Aorta (tissue), 5 donors: ENCODE measurements at regions not wholly inside any gene's neighbourhood (a gene's known extent, or its start where the extent isn't known, plus 50 kb on each side); places are given as distances from the start of the nearest gene placed in this dataset.
"Not testable (repeated sequence)": the region's sequence is repeated elsewhere in the genome, so short reads cannot be mapped to it uniquely, and the experiment has no call there.

Source experiments
- ATAC-seq: fragments of 200-7000 bp; cut with Tn5 transposase; one replicate; pipeline ENCODE4 v1.9.1; 2022; ENCODE audit warnings: moderate library complexity; ENCODE audit not compliant: low FRiP score
- DNase-seq, 2 donors: peaks; one replicate each; pipeline ENCODE4 v3.0.0-alpha.2; 2020
- H3K27ac ChIP-seq, 2 donors: one replicate each; pipeline ENCODE4 v1.5.1; 2013; ENCODE audit warnings: low read length in 2 of 2, mild to moderate bottlenecking in 2 of 2, moderate library complexity in 2 of 2, control low read depth in 1 of 2, inconsistent platforms in 1 of 2, low read depth in 1 of 2
- H3K27me3 ChIP-seq, 2 donors: one replicate each; pipeline ENCODE4 v1.6.1; 2013; ENCODE audit warnings: control low read depth in 1 of 2, low read length in 1 of 2, mild to moderate bottlenecking in 1 of 2, moderate library complexity in 1 of 2; ENCODE audit not compliant: insufficient read depth in 2 of 2, control insufficient read depth in 1 of 2
- H3K36me3 ChIP-seq, 2 donors: one replicate each; pipeline ENCODE4 v1.6.1; 2013; ENCODE audit warnings: control low read depth in 1 of 2, low read length in 1 of 2, mild to moderate bottlenecking in 1 of 2; ENCODE audit not compliant: insufficient read depth in 2 of 2, control insufficient read depth in 1 of 2
- H3K4me1 ChIP-seq, 2 donors: one replicate each; pipeline ENCODE4 v1.6.1; 2013; ENCODE audit warnings: low read length in 2 of 2, control low read depth in 1 of 2, mild to moderate bottlenecking in 1 of 2, moderate library complexity in 1 of 2; ENCODE audit not compliant: insufficient read depth in 2 of 2, control insufficient read depth in 1 of 2
- H3K4me3 ChIP-seq, 2 donors: one replicate each; pipeline ENCODE4 v1.5.1; 2013; ENCODE audit warnings: low read length in 2 of 2, control low read depth in 1 of 2, mild to moderate bottlenecking in 1 of 2
- H3K9me3 ChIP-seq: one replicate; pipeline ENCODE4 v1.6.1; 2013; ENCODE audit warnings: mild to moderate bottlenecking, low read length; ENCODE audit not compliant: control insufficient read depth
- WGBS, 2 donors: extraction: QIAGEN DNeasy Blood & Tissue Kit; methylation state at CpG; one replicate each; pipeline ENCODE4 v1.1.7; 2013; 5-methylcytosine and 5-hydroxymethylcytosine counted together
- intact Hi-C, 2 donors: fragments of 100-400 bp; cut with DNase I; formaldehyde crosslinking; loops; one replicate each; pipeline versions ENCODE4 v1.14.2 to v1.15.0; 2022
- donor health status: healthy with polysubstance abuse.
- donor health status: Bipolar disorder and iron deficiency.
- donor health status: DM: no; HTN: no; CAD: no.
- donor health status: DM: no; HTN: no; CAD: no.
- donor health status: DM: yes; HTN: yes; CAD: no.

DNA sequence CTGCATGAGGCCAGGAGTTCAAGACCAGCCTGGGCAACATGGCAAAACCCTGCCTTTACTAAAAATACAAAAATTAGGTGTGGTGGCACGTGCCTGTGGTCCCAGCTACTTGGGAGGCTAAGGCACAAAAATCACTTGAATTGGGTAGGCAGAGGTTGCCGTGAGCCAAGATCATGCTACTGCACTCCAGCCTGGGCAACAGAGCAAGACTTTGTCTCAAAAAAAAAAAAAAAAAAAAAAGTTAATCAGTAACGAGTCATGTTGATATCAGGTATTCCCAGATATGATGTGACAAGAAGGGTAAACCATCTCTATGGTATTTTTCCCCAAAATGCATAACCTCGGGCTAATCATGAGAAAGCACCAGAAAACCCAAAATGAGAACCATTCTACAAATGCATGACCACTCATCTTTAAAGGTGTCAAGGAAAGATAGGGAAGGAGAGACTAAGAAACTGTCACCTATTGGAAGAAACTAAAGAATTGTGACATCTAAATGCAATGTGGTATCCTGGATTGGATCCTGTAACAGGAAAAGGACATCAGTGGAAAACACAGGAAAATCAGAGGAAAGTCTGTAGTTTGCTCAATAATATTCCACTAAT lies 66.5 kb upstream of the MAP4 start:
- DNase-seq: no peak
- Histone ChIP-seq H3K27me3 (no peaks in the 10 kb centered on the region), H3K27ac (no peak overlapping the region), H3K4me1 (peaks cover 5 to 9% of the 10 kb centered on the region in 2 donors), H3K36me3 (no peaks in the 10 kb centered on the region), H3K9me3 (no peaks in the 10 kb centered on the region), H3K4me3 (no peak overlapping the region)
- 48 to 51% methylated on average over 4 of the region's 4 CpGs for WGBS, 2 donors
- ATAC-seq: no peak
- intact Hi-C loops: no loop called here

DNA sequence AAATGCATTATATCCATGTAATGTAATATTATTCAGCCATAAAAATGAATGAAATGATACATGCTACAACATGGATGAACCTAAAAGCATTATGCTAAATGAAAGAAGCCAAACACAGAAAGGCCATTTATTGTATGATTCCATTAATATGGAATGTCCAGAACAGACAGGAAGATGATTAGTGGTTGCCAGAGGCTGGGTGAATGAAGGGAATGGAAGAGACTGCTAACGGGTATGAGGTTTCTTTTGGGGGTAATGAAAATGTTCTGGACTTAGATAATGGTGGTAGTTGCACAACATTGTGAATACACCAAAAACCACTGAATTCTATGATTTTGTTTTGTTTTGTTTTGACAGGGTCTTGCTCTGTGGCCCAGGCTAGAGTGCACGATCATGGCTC lies 61.6 kb upstream of the MAP4 start:
- intact Hi-C loops: no loop called here
- H3K4me1 ChIP-seq: peaks cover 3% of the 10 kb centered on the region in 2 donors
- DNase-seq: no peak
- 20 to 22% methylated on average over 2 of the region's 2 CpGs for WGBS, 2 donors
- no peak for ATAC-seq
- H3K36me3 ChIP-seq: no peaks in the 10 kb centered on the region
- H3K9me3 ChIP-seq: no peaks in the 10 kb centered on the region
- no peak overlapping the region for H3K4me3 ChIP-seq
- no peak overlapping the region for H3K27ac ChIP-seq
- H3K27me3 ChIP-seq: no peaks in the 10 kb centered on the region

DNA sequence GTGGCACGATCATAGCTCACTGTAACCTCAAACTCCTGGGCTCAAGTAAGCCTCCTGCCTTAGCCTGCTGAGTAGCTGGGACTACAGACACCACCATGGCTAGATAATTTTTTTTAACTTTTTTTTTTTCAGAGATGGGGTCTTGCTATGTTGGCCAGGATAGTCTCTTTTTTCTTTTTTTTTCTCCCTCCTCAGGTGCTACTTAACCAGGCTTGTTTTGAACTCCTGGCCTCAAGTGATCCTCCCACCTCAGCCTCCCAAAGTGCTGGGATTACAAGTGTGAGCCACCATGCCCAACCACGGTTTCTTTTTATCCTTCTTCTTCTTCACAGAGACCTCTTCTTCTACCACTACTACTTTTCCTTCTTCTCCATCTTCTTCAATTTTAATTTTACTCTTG lies 53.8 kb upstream of the MAP4 start:
- Histone ChIP-seq H3K4me1 (peaks cover 4 to 10% of the 10 kb centered on the region in 2 donors), H3K27ac (no peak overlapping the region)

DNA sequence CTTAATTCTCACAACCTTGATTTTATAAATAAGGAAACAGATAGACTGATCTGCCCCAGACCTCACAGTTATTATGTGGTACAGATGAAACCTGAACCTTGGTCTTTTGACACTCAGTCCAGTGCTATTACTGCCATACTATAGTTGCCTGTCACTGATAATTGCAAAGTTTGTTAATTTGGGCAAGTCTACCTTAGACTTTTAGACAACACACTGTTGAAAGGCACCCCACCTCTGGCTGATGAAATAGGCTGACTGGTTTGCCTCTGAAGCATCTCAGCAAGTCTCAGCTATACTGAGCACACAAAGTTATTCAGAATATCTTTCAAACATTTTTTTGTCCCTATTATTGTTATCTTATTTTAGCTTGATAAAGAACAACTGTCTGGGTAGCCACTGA lies 53.1 kb upstream of the MAP4 start:
- no peak for ATAC-seq

More for the DNA sequence above, 53.8 kb upstream of the MAP4 start:
- no peak overlapping the region for H3K4me3 ChIP-seq
- DNase-seq (no peak), ATAC-seq (no peak)
- no peaks in the 10 kb centered on the region for H3K27me3 ChIP-seq
- intact Hi-C loops: no loop called here
- H3K9me3 ChIP-seq: no peaks in the 10 kb centered on the region
- H3K36me3 ChIP-seq: no peaks in the 10 kb centered on the region
- 93 to 95% methylated on average over 2 of the region's 2 CpGs for WGBS, 2 donors

DNA sequence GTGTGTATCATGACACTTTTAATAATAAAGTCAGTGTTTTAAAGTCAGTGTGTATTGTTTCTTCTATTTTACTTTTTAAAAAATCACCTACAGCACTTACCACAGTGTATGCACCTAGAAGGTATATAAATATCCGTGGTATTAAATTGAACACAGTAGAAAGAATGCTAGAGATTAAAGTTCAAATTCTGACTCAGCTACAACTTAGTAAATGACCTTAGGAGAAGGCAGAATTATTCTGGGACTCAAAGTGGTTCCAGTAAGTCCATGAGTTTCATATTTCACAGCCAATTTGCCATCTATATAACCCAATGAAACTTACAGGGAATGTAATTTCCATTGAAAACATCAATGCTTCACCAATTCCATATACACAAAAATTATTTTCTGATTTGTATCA lies 52.7 kb upstream of the MAP4 start:
- H3K9me3 ChIP-seq: no peaks in the 10 kb centered on the region
- no peaks in the 10 kb centered on the region for H3K36me3 ChIP-seq
- WGBS, 2 donors: 25 to 35% methylated on average over 1 of the region's 1 CpG
- H3K4me3 ChIP-seq: no peak overlapping the region
- DNase-seq (no peak), ATAC-seq (no peak)
- intact Hi-C loops: no loop called here
- H3K27ac ChIP-seq: no peak overlapping the region
- H3K4me1 ChIP-seq: peaks cover 4 to 10% of the 10 kb centered on the region in 2 donors
- no peaks in the 10 kb centered on the region for H3K27me3 ChIP-seq

More for the DNA sequence above, 53.1 kb upstream of the MAP4 start:
- no peak overlapping the region for H3K27ac ChIP-seq
- no peaks in the 10 kb centered on the region for H3K27me3 ChIP-seq
- no peak for DNase-seq
- H3K9me3 ChIP-seq: no peaks in the 10 kb centered on the region
- intact Hi-C loops: no loop called here
- H3K36me3 ChIP-seq: no peaks in the 10 kb centered on the region
- peaks cover 4 to 10% of the 10 kb centered on the region in 2 donors for H3K4me1 ChIP-seq
- H3K4me3 ChIP-seq: no peak overlapping the region

DNA sequence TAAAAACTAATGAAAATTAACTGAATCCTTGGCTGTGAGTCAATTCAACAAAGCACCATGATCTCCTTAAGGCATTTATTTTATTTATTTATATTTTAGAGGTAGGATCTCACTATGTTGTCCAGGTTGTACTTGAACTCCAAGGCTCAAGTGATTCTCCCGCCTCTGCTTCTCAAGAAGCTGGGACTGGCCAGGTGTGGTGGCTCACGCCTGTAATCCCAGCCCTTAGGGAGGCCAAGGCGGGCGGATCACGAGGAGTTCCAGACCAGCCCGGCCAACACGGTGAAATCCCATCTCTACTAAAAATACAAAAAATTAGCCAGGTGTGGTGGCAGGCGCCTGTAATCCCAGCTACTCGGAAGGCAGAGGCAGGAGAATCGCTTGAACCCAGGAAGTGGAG lies 52.1 kb upstream of the MAP4 start:
- ATAC-seq, H3K27ac ChIP-seq, H3K27me3 ChIP-seq, H3K36me3 ChIP-seq, H3K9me3 ChIP-seq, H3K4me3 ChIP-seq, intact Hi-C loops, DNase-seq: not testable (repeated sequence)
- peaks cover 4 to 10% of the 10 kb centered on the region in 2 donors for H3K4me1 ChIP-seq
- 95 to 96% methylated on average over 10 of the region's 10 CpGs for WGBS, 2 donors

DNA sequence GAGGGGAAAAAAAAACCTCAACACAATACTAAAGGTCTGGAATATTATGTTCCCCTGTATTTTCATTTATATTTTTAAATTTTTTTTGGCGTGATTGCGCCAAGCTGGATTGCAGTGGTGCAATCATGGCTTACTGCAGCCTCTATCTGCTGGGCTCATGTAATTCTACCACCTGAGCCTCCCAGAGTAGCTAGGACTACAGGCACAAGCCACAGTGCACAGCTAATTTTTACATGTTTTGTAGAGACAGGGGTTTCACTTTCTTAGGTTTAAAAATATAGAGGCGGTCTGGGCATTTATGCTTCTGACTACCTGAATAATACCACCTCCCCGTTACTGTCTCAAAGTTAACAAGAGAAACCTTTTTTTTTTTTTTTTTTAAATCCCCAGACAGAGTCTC lies 51.1 kb upstream of the MAP4 start:
- intact Hi-C loops: no loop called here
- Histone ChIP-seq H3K27ac (no peak overlapping the region), H3K36me3 (no peaks in the 10 kb centered on the region), H3K9me3 (no peaks in the 10 kb centered on the region), H3K4me1 (peaks cover 4 to 6% of the 10 kb centered on the region in 2 donors), H3K27me3 (no peaks in the 10 kb centered on the region), H3K4me3 (no peak overlapping the region)
- 89 to 94% methylated on average over 4 of the region's 4 CpGs for WGBS, 2 donors
- ATAC-seq: no peak
- DNase-seq: no peak
